ENCODE measurements at regions not wholly inside any gene's neighbourhood (a gene's known extent, or its start where the extent isn't known, plus 50 kb on each side); places are given as distances from the start of the nearest gene placed in this dataset.
"Not testable (repeated sequence)": the region's sequence is repeated elsewhere in the genome, so short reads cannot be mapped to it uniquely, and the experiment has no call there.

DNA sequence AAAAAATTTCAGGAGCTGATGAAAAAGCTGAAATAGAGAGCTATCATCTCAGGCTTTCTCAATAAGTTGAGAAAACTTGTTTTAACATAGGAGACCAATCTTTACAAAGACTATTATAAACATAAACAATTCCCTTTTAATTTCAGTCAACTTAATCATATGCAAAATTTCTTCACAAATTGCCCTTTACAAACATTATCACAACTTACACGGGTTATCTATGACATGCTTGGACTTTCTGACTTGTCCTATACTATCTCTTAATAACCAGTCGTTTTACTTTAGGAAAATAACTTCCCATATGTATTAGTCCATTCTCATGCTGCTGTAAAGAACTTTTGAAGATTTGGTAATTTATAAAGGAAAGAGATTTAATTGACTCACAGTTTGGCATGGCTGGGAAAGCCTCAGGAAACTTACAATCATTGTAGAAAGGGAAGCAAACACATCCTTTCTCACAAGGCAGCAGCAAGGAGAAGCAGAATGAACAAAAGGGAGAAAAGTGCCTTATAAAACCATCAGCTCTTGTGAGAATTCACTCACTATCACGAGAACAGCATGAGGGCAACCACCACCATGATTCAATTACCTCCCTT, 1583.7 kb upstream of the CELF4 start:
- no peak for DNase-seq

DNA sequence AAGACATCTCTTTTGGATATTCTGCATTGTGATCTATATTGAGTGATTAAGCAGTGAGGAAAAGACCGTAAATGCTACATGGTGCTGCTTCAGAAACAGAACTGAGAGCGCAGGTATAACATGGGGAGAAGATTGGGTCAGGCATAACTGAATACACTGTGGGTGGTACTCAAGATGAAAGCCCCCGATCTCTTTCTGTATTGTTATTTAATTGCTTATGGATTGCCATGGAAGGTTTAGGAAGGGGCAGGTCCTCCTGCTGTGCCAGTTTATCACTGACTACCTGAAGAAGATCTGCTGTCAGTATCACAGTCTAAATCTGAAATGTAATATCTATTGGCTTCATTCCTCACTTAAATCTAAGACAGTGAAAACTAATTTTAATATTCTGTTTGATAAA, 1568.7 kb upstream of the CELF4 start:
- DNase-seq = no peak

DNA sequence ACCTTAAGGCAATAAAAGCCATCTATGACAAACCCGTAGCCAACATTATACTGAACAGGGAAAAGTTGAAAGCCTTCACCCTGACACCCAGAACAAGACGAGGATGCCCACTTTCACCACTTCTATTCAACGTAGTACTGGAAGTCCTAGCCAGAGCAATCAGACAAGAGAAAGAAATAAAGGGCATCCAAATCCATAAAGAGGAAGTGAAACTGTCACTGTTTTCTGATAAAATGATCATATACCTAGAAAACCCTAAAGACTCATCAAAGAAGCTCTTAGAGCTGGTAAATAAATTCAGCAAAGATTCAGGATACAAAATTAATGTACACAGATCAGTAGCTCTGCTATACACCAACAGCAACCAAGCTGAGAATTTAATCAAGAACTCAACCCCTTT, 1561.9 kb upstream of the CELF4 start:
- not testable (repeated sequence) for DNase-seq

DNA sequence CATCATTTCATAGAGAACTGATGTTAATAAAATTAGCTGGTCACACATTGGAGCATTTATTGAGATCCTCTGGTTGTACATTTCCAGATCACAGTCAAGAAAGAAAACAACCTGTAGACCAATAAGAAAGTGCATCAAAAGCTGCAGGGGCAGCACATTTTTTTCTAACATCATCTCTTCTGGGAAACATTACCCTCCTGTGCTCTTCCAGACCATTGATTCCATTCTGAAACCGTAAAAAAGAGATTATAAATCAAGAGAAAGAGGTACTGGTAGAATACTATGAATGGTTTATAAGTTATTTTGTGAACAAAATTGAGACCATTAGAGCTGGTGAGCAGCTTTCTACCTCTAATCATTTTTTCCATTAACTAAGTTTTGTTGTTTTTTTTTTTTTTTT, 1548.2 kb upstream of the CELF4 start:
- DNase-seq = no peak

DNA sequence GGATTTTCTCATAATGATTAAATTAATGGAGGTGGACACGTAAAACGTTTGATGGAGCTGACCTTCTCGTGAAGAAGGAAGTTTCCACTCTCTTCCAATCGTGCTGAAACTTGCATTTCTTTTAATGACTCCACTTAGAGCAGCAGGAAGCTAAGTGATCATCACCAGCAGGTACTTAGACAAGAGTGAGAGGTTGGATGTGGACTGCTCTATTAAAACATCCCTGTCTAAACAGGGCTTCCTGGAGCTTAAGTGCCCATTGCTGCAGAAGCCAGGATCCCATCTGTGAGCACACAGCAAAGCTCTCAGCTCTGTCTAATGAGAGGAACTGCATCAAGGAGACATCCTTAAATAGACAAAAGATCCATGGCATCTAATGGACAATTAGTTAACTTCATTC, 1539.5 kb upstream of the CELF4 start:
- DNase-seq = no peak

DNA sequence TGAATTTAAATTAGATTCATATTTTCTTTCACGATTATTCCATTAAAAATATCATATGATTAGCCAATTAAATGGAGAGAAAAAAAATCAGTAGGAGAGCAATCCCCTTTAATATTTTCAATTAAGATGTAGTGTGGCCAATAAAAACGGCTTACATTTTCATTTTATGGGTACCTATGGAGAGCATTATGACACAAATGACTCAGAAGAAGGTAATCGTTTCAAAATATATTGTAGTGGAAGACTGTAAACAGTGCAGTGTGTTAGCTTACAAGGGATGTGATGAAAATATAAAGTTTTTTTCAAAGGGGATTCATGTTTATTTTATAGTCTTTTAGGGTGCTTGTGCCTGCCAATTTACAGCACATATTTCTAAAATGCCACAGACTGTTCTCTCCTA, 1507.4 kb upstream of the CELF4 start:
- DNase-seq = no peak

DNA sequence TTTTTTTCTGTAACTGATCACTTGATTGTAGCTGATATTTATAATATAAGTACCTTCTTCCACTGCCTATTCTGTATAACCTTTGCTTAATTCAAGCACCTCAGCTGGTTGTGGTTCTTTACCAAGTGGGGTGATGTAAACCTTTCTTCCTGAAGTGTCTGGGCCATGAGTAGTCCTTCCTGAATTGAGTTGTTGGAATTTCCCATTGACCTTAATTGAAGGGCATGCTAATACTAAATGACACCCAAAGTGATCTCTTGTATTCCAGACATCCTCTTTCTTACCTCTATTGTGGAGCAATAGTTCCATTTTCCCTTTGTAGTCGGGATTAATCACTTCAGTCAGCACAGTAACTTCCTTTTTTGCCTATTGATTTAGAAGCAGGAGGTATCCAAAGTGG, 1496.8 kb upstream of the CELF4 start:
- DNase-seq = no peak

DNA sequence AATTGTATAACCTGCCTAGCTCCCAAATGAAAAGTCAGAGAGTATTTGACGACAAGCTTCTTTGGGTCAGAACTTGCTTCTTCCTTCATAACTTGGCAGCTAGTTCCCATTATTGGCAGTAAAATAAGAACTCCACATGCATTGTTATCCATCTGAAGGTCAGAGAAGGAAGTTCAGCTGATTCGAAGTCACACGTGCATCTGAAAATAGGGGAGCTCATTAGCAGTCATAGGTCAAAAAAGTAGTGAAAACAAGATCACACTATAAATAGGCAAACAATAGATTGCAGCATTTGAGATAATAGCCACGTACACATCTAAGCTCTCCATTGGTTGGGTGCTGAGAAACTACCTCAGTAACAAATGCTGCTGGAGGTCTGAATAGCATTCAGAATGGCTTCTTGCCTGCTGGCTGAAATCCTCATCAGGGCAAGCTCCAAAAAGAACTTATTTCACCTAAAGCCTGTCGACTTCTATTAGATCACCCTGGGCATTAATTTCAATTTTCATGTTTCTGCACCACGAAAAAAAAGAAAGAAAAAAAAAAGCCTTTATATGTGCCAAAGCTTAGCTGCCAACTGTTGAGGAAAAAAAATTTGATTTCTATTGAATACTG, 1492.9 kb upstream of the CELF4 start:
- no peak for DNase-seq

DNA sequence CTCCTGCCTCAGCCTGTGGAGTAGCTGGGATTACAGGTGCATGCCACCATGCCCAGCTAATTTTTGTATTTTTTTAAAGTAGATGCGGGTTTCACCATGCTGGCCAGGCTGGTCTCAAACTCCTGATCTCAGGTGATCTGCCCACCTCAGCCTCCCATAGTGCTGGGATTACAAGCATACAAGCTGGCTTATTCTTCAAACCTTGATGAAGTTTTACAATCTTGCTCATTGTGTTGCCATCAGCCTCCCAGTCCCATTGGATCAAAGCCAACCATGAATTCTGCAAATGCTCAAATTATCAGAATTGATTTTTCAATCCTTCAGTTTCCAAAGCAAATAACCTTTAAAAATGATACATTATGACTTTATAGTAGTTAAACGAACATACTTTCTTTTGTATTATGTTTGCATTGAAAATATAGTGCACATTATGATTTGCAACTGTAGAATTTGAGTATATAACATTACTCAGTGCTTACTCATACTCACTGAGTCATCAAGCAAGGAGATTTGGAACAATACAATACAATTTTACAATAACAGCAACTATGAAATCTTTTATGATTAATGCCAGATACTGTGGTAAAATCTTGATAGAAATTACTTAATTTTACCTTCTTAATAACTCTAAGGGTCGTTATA, 1491.9 kb upstream of the CELF4 start:
- no peak for DNase-seq

DNA sequence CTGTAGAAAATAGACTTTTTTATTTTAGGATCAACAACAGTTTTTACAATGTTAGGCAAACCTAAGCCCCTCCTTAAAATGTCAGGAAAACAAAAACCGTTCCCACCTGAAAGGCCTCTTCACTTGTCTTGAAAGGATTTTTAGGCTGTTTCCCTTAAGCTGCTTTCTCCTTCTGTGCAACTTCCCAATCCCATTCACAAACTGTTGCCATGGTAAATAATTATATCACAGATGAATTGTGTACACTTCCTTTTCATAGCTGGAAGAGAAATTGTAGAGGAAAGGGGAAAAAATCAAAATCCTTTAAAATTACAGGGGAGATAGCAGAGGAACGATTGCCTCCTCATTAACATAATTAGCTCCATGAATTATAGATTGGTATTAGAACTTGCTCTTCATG, 1488.0 kb upstream of the CELF4 start:
- no peak for DNase-seq

DNA sequence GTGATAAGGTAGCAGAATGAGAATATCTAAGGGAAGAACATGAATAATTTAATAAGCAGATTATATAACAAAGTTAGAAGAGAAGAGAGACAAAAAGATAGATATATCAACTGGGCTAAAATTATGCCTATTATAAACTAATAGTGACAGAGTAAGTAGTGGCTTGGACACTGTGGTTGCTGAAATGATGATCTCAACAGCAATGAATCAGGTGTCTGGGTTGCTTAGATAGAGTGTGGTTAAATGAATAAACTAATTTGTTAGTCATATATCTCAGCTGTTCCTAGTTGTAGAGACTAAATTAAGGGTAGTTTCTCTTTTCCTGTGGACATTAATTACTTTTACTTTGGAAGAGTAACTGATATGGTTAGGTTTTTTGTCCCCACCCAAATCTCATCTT, 1485.4 kb upstream of the CELF4 start:
- DNase-seq = no peak

DNA sequence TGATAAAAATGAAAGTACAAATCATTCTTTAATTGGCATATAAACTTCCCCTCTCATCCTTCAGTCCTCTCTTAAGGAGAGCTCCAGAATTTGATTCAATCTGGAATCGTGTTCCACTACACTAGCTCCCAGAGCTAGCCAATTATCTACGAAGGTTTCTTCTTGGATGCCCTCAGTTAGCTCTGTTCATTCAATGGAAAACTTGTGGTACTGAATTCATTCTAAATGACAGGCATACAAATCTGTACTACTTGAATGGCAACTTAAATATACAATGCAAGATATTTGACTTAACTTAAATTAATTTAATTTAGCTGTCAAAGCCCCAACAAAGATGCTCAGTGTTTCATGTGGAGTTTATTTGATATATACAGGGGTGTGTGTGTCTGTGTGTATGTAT, 1474.2 kb upstream of the CELF4 start:
- DNase-seq = no peak

DNA sequence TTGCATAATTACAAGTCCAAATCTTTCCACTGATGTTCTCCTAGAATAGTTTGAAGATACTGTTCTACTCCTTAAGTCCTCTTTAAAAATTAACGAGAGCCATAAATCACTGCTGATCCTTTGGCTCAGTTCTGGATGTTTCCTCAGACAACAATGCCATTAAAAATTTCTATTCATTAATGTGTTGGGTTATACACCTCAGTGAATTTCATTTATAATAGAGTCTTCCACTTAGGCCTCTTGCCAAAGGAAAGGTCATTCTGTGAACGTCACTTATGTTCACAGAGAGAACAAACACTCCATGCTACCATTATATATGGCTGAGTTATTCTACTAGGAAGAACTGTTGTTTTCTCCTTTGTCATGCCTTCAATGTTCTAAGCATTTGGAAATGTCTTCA, 1472.3 kb upstream of the CELF4 start:
- no peak for DNase-seq

DNA sequence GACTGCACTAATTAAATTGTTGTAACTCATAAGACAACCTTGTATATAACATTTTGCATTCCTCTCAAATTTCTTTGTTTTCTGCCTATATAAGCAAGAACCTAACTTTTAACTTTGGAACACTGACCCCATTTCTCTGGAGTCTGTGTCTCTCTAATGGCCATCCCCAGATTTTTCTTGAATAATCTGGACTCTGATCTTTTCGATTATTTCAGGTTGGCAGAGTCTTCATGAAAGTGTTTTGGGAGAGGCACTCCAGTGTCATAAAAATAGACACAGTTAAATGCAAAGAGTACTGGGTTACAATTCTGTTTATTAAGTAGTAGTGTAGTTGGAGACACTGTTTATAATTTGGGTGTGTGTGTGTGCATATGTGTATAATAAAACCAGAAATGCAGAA, 1467.7 kb upstream of the CELF4 start:
- no peak for DNase-seq

DNA sequence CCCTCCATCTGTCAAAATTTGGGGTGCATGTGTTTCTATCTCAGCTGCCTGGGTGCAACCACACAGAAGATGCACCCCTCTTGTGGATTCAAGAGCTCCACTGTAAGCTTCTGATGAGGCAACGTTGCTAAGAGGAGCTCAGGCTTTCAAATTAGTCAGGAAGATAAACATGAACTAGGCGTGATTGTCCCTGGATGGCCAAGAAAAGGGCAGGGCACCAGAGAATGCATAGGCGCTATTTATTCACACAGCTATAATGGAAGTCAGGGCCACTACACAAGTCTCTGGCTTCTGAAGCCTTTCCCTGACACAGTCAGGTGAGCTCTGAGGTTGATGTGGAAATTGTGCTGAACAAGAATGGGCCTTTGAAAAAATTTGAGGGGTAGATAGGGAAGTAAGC, 1466.0 kb upstream of the CELF4 start:
- DNase-seq = no peak

DNA sequence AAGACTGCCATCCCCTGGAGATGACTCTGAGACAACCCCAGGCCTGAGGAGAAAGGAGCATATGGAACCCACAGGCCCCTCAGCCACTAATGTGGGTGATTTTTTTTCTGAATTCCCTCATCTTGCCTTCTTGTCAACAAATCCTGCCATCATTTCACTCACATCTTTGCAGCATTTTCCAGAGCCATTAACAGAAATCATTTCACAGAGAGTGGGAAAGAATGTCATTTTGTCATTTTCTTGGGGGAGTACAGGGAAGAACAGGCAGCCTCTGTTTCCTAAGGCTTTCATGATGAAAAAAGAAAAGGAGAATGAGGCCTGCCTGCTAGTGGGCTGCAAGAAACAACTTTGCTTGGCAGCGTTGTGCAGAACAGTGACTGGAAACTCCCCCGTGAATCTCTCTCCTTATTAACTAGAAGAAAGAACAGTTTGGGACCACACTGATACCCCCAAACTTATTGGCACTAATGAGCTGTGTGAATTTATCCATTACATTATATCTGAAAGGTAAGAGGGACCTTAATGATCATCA, 1464.6 kb upstream of the CELF4 start:
- no peak for DNase-seq

DNA sequence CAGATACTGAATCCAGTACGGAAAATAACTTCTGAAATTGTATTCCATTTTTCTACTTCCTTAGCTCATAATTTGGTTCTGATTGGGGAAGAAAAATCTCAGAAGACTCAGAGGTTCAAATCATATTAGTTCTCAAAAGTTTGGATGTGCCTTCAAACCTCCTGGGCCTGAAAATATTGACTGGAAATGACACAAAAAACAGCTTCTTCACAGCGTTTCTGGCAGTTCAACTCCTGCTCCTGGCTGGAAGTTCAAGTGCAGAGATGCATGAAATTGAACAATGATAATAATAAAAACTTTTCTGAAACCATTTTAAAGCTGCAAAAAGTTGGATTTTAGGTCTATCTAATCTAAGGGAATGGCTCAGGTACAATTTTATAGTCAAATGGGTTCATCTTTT, 1459.9 kb upstream of the CELF4 start:
- no peak for DNase-seq

DNA sequence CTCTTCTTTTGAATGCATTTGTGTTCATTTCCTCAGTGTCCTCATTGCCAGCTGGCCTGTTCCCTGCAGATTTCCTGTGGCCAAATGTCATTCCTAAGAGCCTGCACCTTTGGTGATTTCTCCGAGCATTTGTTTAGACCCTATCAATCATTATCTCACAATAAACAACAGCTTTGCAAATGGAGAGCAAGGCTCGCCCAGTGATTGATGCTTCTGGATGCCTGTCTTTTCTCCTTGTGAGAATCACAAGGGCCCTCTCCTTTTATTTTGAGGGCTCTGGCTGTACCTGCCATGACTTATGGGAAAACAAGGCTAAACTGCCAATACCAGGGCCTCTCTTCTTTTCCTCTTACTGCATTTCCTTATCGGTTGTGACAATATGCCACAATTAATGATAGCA, 1454.4 kb upstream of the CELF4 start:
- no peak for DNase-seq

DNA sequence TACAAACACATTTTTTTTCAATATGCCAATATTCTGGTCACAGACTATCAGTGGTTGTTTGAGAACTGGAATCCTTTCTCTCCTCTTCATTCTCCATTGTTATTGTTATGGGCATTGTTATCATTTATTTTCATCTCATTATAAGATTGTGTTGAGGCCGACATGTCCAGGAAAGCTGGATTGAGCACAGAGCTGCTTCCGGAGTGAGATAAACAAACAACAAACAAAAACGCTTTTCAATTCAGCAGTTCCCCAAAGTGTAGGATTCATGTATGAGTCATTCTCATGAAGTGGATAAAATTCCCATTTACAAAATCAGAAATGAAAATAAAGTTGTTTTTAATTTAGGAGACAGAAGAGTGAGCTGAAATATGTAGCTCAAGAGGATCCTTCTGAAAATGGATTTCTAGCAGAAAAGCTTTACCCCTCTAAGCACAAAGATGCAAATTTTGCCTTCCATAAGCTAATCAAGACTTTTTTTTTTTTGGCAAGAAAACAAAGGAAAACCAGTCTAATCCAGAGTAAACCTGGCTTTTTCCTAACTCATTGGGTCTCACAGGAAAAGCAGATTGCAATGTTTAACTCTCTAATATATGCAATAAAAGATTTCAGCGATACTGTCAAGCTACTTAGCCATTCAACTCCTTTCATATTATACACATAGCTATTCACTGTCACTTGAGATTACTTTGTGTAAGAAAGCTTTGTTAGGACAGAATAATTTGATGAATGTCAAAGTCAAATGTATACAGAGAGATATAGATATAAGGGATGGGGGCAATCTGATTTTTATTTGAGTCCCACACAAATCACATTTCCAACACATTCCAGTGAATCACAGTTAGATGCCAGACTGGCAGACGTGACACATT, 1441.7 kb upstream of the CELF4 start:
- no peak for DNase-seq

DNA sequence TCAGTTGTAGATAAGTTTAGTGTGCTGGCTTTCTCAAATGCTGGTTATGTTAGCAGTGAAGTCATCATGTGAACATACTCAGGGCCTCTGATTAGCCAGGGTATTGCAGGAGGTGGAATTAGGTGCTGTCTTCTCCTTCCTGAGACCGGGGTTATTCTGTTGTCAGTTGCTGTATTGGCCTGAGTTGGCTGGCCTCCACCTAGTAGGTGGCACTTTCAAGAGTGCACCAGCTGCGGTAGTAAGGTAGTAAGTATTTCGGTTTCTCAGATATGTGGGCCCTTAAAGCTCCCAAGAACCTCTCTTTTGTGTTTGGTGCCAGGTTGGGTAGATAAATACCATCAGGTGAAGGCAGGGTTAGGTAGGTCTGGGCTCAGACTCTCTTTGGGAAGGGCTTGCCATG, 1430.5 kb upstream of the CELF4 start:
- DNase-seq = no peak

DNA sequence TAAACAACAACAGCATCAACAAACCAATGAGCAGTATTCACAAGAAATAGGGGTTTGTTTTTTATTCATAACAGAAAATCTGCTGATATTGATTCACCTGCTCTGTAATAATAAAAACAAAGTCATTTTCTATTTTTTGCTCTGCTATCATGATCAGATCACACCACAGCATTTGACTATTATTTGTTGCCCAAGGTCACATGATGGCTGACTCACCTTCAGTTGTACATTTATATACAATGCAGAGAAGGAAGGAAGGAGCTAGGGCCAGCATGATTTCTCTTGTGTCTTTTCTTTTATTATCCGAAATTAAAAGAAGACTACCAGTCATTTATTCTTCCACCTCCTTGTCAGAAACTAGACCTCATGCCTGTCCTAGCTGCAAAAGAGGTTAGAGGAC, 1427.7 kb upstream of the CELF4 start:
- DNase-seq = no peak

DNA sequence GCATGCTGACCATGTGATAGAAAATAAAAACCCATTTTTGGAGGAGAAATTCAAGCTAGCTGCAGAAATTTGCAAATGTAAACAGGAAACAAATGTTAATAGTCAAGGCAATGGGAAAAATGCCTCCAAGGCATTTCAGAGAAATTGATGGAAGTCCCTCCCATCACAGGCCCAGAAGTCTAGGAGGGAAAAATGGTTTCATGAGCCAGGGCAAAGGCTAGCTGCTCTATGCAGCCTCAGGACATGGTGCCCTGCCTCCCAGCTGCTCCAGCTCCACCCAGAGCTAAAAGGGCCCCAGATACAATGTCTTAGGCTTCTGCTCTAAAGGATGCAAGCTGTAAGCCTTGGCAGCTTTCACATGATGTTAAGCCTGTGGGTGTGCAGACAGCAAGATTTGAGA, 1419.4 kb upstream of the CELF4 start:
- DNase-seq = no peak

DNA sequence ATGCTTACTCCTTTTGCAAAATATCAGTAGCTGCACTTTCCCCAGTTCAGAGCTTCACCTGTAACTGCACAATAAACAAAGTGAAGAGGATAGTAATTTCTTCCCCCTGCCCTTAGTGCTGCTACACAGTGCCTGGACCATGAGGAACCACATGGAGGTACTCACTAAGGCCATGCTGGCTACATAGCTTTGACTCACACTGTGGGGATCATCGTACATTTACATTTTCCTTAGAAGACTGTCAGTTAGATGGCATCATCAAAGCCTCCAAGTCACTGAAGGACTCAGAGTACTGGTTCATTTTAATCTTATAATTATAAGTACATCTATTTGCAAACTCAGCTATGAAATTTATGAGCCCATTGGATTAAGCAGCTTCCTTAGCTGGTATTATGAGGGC, 1416.5 kb upstream of the CELF4 start:
- DNase-seq = no peak

DNA sequence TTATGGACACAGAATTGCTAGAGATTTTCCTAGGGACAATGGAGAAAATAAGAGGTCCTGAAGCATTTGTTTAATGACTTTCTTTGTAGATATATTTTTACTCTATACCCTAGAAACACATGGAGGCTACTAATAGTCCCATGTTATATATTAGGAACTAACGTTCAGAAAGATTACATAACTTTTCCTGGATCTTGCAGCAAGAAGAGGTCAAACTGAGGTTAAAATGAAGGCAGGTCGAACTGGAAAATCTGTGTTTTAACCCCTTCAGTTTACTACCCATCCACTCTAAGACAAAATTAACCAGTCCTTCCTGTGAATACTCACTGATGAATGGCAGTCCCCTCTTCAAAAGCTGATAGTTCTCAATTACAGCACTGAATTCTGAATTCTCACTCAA, 1415.8 kb upstream of the CELF4 start:
- no peak for DNase-seq
